ENCODE measurements at regions not wholly inside any gene's neighbourhood (a gene's known extent, or its start where the extent isn't known, plus 50 kb on each side); places are given as distances from the start of the nearest gene placed in this dataset.

GRCh38 chr11:91421641-91422040, 803.0 kb upstream of the FAT3 start:
- no peak overlapping the region for H3K27ac ChIP-seq (ENCODE audit: insufficient read depth, low read length)
- no peaks in the 10 kb centered on the region for H3K4me1 ChIP-seq (ENCODE audit: control insufficient read depth, insufficient read depth, low read length)
- WGBS, 2 experiments (ENCODE audit: extremely low coverage in 2 of 2, insufficient read length in 1 of 2): no CpG with 5 or more reads among the region's 3 CpGs
- H4K5ac ChIP-seq (ENCODE audit: low read depth, low read length): no peak overlapping the region
- H2AK9ac ChIP-seq (replicated peaks; ENCODE audit: low read depth, low read length, poor library complexity): no peak overlapping the region
- in situ Hi-C loops (cut with MboI; ENCODE audit: low sequenced_read_pairs) (no loop called here), intact Hi-C loops (cut with micrococcal nuclease) (no loop called here), dilution Hi-C loops (cut with HindIII; ENCODE audit: low sequenced_read_pairs, unreplicated experiment) (no loop called here)
- no peak overlapping the region for H4K91ac ChIP-seq (ENCODE audit: insufficient read depth, low read depth, low read length)
- POLR2A ChIA-PET (ENCODE audit: unreplicated experiment): no interaction called here
- no peak overlapping the region for H3K4ac ChIP-seq (ENCODE audit: low read depth, low read length)
- H3K18ac ChIP-seq (ENCODE audit: low read depth, low read length): no peak overlapping the region
- no peak overlapping the region for H2BK120ac ChIP-seq (ENCODE audit: low read depth, low read length)
- no peaks in the 10 kb centered on the region for H3K9me1 ChIP-seq (ENCODE audit: insufficient read depth, low read length)
- no peak overlapping the region for H2AK5ac ChIP-seq (ENCODE audit: low read depth, low read length)
- no peak overlapping the region for H2BK15ac ChIP-seq (ENCODE audit: low read depth, low read length)
- no peaks in the 10 kb centered on the region for H3K27me3 ChIP-seq (ENCODE audit: control insufficient read depth, insufficient read depth, low read length)
- H3K36me3 ChIP-seq (ENCODE audit: control insufficient read depth, insufficient read depth, low read length): no peaks in the 10 kb centered on the region
- BruUV-seq (replicated peaks): no TSS peak
- H3K9me3 ChIP-seq (ENCODE audit: control insufficient read depth, insufficient read depth, low read length): peaks cover 4% of the 10 kb centered on the region; the same call in 1 of the 2 replicates
- H3K9ac ChIP-seq (ENCODE audit: low read depth, low read length): no peak overlapping the region
- no peak overlapping the region for H3K4me3 ChIP-seq (ENCODE audit: insufficient read depth, low read depth, low read length)
- no peak overlapping the region for H4K8ac ChIP-seq (ENCODE audit: low read depth in 2 of 2, low read length in 2 of 2)
- DNase-seq (no peak), ATAC-seq (ENCODE audit: low read depth) (no peak)
- no peak overlapping the region for H3K4me2 ChIP-seq (ENCODE audit: low read depth, low read length)
- H2AFZ ChIP-seq (replicated peaks; ENCODE audit: low read length, poor library complexity): no peak overlapping the region
- no peaks in the 10 kb centered on the region for H3K79me1 ChIP-seq (ENCODE audit: low read depth in 1 of 2, low read length in 2 of 2)
- H2BK5ac ChIP-seq (ENCODE audit: low read depth, low read length, poor library complexity, severe bottlenecking): no peak overlapping the region
- H4K20me1 ChIP-seq (ENCODE audit: insufficient read depth, low read length): no peaks in the 10 kb centered on the region
- CTCF ChIA-PET: no interaction called here
- H2BK20ac ChIP-seq (ENCODE audit: low read depth, low read length): no peak overlapping the region
- no peak overlapping the region for H3K56ac ChIP-seq (ENCODE audit: extremely low read depth, insufficient read depth, low read length)
- H3K14ac ChIP-seq (replicated peaks; ENCODE audit: low read depth, low read length): no peak overlapping the region
- H3K23ac ChIP-seq (ENCODE audit: low read depth, low read length): no peak overlapping the region
- no peak for TF ChIP-seq CTCF (conservative IDR thresholded peaks at IDR 0.05; ENCODE audit: low read depth, low read length)
- TF ChIP-seq RFX5 (IDR thresholded peaks at IDR 0.05; ENCODE audit: low read depth, low read length): no peak

Measured in IMR-90 (cell line).